SHP77 (cell line): ENCODE measurements at regions not wholly inside any gene's neighbourhood (a gene's known extent, or its start where the extent isn't known, plus 50 kb on each side); places are given as distances from the start of the nearest gene placed in this dataset.

Experiments
- DNase-seq, 2 experiments: peaks; one replicate each; lab custom pipeline; 2025; lab: John Stamatoyannopoulos, UW

DNA sequence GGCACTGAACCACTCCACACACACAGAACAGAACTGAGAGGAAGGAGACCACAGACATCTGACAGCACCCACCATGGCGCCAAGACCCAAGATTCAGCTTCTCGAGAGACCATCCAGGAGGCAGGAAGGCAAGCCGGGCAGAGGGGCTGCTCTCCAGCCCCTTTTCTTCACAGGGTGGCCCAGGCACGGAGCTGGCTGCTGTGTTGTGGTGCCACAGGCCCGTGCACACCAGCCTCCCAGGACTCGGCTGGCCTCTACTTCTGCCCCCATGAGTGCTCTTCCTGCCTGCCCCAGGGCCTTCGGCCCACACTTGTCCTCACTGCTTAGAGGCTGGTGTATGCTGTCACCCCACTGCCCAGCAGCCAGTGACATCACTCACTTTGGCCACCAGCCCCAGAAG, 547.6 kb upstream of the RAB6C start:
- DNase-seq = no peak

DNA sequence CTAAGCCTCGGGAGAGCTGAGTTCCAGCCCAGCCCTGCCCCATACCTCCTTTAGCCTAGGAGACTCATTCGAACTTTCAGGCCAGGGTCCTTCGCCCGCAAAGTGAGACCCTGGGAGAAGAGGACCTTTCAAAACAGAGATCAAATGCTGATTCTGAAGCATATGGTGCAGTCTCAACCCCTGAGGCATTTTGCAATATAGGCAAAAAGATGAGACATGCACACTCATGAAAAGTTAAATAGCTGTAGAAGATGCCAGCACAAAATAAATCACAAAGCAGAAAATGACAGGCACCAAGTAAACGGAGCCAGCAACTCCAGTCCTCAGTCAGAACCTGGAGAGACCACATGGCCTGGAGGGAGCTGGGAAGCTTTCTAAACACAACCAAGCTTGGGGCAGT, 542.7 kb upstream of the RAB6C start:
- DNase-seq = no peak

DNA sequence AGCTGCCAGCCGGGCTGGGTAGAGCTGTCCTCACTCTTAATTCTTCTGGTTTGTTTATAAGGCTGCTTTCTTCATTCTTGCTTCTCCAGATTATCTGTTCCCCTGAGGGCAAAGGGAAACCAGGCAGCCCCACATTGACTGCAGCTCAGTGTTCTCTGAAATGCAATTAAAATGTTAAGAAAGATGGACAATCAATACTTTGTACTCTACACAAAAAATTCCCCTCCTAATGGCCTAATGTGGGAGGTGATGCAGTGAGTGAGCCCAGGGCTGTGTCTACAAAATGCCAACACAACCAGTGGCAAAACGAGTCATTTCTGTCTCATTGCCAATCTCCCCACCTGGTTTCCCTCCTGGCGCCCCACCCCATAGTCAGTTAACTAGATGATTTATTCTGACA, 541.7 kb upstream of the RAB6C start:
- DNase-seq = no peak

DNA sequence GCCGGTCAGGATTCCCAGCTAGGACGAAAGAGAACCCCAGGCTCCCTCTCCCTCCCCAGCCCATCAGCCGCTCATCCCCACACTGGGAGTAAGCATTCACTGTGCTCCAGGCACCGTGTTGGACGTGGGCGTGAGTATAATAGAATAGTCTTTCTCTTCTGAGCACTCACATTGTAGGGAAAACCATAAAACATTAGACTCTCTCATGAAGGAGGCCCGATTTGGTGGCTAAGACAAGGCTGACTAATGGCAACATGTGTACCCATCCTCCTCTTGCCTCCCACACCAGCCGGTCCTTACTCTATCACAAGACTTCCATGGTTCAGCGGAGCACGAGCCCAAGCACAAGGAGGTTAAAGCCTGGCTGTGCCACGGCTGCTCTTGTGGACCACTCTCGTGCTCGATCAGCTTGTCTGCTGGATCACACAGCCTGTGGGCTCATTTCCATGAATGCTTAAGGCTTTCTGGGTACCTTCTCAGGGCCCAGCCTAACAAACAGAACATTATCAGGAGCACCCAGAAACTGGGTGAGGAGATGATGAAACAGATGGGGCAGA, 540.9 kb upstream of the RAB6C start:
- no peak for DNase-seq

DNA sequence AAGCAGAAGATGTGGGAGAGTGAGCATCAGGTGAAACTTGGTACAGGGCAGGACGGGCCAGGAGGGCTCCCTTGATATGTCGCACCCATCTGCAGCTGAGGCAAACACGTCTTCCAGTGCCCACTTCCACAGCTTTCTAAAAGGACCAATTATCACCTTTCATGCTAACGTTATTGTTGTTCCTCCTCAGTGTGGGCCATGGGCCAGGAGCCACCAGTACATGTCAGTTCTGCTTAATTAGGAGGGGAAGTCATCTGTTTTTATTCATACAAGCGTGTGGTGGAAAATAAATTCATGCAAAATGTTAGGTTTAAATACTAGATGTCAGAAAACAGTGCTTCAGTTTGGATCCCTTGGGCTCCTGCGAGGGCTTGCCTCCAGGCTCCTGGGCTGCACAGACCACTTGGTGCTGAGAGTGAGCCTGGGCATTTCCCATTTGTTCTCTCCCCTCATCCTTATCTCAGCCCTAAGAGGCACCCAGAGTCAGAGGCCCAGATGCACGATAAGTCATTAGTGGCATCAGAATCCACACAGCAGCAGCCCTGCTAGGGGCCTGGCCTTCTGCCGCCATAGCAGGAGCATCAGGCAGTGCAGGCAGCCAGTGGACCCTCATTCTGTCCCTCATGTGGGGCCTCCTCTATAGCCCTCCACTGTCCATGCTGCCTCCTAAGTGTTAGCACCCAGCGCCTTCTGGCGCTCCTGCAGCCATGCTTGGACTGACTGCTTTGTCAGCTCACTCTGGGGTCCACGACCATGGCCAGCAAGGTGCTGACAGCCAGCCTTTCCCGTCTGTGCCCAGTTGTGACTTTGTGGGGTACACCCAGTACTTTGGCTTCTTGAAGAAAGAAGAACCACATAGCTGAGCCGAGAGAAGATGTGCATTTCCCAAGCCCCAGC, 539.8 kb upstream of the RAB6C start:
- no peak for DNase-seq

DNA sequence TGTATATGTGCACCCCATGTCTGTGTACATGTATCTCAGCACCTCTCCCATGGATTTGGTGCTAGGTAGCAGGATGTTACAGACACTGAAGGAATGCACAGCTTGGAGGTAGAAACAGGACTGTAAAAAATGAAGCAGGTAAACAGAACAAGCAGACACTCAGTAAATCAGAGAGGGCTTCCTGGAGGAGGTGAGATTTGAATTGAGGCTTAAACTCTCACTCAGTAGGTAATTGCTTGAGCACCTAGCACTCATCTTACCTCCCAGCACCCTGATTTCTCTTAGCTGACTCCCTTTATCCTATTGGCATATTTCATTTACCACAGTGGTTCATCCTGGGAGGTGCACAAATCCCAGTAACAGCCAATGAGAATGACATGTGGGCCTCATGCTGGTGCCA, 537.9 kb upstream of the RAB6C start:
- no peak for DNase-seq

DNA sequence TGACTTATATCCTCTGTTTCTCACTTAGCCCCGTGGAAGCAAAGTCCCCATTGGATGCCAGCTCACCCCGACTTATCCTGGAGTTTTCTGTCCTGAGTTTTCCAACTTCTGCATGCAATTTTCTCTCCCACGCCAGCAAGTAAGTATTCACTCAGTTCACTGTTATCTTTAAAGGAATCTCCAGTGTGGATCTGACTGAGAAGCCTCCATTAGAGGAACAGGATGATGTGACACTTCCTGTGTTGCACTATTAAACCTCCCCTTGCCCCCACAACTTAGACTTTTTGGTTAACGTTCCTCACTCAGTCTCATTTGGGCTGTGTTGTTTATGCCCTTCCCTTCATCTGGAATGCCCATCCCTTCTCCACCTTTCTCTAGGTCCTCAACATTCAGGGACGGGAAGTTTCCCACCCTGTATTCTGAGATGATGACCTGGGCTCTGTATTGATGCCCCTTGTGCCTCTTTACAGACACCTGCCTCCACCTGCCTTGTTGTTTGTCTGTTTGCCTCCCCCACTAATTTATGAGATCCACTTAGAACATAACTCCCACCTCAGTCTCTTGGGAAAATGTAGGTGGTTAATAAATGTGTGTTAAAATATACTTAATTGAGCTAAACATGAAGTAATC, 536.1 kb upstream of the RAB6C start:
- DNase-seq = no peak

DNA sequence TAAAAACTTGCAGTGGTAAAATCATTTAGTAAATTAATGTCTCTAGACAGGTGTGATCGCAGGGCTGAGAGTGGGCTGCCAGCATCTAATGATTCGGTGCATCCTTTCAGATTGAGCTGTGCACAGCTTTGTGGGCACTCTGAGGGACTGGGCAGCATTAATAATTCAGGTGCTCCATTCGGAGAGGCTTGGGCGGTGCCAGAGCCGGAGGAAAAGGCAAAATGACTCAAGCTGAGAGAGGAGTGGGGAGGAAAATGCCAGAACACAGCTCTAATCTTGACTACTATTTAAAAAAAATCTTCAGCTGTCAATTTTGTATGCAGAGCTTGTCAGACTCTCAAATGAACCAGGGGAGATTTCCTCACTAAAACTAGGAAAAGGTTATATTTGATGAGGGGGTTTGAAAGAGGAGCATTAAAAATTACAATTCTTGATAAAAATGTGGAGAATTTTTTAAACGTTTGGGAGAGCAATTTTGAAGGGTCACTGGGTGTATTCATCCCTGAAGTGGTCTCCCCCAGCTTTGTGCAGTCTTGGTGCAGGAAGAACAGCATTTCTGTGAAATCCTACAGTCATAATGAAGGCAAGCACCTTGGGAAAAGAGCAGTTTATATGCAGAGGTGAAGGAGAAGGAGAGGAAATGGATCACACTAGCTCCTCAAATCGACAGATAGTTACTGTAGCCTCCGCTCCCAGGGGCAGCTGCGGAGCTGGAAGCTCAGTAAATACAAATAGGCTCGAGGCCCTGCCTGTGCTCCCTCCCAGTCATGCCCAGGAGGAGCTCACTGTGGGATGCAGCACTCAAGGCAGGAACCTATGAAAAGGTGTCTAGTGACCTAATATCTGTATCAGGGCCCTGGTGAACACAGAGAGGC, 535.4 kb upstream of the RAB6C start:
- no peak for DNase-seq

DNA sequence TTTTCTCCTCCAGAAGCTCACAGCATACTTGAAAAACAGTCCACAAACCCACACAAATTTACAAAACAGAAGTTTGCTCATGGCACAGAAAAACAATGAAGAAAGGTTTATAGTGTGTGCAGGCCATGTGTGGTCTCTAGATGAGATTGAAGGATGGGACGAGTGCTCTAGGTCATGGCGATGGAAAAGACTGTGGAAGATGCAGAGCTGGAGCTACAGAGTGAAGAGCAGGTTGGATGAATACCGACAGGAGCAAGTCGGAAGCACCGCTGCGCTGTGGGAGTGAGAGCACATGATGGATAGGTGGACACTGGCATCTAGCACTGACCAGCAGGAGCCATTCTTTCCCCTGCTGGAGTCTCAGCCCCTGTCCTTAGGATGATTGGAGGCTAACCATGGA, 534.7 kb upstream of the RAB6C start:
- DNase-seq = no peak

DNA sequence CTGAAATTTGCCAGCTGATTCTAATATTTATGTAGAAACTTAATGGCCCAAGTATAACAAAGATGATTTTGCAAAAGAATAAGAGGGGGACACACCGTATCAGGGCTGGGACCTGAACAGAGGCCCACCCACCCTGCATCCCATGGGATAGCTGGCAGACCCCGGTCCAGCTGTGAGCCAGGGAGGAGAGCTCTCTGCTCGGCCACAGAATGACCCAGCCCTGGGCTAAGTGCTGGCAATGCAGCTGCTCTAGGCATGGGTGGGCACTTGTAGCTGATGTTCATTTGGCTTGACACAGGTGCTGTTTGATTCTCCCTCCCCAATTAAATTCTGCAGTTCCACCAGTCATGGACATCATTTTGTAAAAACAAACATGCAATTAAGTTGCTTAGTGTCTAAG, 522.8 kb upstream of the RAB6C start:
- DNase-seq = no peak

DNA sequence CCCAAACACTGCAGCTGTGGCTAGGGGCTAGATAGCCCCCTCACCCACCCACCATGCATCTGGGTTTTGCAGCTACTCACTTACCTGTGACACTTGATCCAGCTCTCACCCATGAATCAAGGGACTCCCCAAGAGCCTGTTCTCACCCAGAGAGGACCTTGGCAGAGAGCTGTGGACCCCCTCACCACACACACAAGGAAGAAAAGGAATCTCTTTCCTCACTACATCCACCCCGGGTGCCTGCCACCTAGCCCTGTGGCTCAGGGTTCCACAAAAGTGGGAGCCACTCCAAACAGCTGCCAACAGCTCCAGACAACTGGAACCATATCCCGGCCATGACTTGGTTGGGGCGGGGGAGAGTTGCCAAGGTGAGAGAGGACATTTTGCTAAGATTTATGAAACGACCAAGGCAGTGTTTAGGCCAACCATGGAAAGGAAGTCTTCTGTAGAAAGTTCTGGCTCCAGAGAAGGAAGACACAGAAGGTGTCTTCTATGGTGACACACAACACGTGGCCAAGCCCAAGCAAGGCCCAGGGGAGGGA, 522.1 kb upstream of the RAB6C start:
- DNase-seq = no peak

DNA sequence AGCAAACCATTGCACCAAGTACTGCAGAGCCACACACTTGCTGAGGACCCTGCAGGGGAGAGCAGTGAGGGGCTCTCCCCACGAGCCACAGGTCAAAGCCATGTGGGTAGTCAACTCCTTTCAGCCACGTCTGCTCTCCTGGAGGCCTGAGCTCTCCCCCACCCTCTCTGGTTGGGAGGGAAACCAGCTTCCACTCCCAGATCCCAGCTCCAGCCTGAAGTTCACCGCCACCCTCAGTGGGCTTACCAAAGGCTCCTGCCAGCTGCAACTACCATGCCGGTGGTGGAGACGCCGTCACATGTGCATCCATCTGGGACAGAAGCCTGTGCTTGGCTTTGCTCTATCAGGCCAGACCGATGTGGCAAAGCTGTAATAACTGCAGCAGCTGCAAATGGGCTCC, 521.5 kb upstream of the RAB6C start:
- no peak for DNase-seq

DNA sequence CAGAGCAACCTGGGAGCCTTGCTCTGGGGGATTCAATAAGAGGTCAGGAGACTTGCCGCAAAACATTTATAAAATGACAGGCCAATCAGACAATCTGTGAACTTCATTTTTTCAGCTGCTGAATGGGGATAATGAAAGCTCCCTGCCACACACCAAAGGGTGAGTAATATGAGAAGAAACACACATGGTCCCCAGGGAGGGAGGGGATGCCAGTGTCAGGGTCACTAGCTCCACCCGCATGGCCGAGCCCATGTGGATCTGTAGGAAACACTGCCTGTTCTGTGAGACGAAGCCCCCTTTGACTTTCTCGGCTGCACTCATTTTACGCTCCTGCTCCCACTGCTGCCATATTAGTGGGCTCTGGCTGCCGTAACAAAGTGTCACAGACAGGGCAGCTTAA, 521.0 kb upstream of the RAB6C start:
- DNase-seq = no peak

DNA sequence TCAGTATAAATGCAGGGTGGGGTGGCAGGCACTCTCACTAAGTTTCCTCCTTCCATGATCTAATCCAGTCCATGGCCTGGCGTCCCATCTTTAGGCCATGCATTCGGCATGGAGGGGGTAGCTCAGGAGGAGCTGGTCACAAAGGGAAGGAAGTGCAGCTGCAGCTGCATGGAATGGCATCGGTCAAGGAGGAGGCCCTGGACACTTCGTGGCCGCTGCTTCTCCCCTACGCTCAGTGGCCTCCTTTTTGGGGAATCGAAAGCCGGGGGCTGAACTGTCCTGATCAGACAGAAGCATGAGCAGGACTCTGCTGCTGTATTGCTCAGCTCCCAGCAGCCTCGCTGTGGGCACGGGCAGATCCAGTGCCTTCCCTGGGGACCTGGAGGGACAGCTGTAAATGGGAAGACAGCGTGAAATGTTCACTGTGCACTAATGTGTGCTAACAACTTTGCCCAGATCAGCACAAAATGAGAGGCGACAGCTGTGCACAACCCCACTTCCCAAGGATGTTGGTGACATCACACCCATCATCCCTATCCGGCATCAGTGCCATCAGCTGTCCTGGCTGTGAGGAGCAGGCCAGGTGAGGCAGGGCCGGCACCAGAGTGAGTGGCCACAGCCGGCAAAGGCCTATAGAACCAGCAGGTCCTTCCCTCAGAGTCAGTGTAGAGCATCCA, 520.1 kb upstream of the RAB6C start:
- DNase-seq = no peak

DNA sequence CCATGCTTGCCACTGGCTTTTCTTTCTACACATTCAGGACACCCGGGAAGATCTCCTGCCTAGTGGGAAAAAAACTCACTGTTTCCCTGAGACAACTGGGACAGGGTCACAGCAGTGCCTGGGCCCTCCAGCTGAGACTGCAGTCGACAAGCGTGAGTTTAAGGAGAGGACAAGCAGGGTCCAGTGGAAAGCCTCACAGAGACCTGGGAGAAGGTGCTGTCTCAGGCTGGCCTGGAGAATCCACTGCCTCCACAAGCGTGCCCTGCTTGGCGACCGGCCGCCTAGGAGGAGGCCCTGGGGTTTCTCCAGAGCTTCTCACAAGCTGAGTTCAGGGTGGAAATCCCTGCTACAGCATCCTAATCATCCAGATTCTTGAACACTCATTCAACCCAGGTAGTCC, 519.6 kb upstream of the RAB6C start:
- DNase-seq = no peak

DNA sequence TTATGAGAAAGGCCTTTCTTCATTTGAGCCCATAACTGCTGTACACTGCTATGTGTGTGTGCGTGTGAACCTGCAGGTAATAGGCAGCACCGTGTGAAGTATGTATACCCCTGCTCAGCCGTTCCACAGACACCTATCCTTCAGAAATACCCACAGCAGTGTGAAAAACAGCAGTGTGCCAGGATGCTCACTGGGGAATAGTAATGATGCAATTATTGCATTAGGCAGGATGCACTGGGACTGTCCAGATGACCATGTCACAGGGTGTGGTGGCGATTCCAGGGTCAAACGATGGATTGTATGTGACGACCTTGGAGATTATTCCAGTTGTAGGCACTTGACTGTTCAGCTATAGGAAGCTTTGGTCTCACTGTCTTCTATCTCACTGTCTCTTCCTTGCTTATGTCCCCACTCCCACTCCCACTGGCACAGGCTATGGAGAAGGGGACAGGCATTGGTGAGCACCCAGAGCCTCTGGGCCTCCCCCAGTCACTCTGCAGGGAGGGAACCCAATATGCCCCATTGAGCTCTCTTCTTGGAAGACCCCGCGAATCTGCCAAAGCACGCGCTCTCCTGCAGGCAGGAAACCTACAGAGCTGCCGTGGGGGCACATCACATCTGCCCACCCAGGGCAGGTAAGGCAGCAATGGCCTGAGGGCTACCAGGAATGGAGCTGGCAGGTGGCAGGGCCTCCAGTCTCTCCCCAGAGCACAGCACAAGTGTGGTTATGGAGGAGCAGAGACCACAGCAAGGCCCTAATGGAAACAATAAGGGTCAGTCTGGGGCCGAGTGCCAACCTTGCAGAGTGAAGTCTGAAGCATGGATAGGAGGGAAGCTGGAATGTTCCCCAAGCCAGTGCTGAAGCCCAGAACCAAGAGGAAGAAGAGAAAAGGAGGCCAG, 518.9 kb upstream of the RAB6C start:
- no peak for DNase-seq

DNA sequence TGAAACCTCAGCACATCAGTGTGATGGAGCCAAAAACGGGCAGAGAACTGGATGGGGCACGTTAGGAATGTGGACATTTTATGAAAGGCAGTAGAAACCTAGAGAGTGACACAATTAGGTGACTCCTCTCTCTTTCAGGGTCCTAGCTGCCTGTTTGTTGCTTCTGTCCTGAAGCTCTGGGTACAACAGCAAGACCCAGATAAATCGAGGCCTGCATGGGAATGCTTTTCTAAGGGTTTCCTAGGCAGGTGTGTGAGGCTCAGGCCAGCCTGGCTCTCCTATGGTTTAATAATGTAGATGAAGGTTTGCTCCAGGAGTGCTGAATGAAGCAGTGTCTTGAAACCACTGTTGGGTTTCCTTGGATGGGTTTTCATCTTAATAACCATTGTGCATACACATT, 517.1 kb upstream of the RAB6C start:
- no peak for DNase-seq

DNA sequence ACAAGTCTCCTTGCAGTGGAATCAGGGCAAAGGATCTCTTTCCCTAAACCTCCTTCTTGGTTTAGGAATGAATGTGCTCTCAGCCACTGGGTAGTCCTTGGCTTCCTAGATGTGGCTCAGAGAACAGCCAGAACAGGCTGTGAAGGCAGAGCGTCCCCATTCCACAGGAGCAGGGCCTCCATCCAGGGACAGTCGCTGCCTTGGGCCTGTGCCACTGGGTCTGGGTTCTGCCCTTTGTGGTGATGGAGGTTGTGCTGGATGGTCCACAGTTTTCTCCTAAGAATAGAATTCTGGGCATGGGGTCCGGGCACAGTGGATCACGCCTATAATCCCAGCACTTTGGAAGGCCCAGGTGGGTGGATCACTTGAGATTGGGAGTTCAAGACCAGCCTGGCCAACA, 516.5 kb upstream of the RAB6C start:
- no peak for DNase-seq

DNA sequence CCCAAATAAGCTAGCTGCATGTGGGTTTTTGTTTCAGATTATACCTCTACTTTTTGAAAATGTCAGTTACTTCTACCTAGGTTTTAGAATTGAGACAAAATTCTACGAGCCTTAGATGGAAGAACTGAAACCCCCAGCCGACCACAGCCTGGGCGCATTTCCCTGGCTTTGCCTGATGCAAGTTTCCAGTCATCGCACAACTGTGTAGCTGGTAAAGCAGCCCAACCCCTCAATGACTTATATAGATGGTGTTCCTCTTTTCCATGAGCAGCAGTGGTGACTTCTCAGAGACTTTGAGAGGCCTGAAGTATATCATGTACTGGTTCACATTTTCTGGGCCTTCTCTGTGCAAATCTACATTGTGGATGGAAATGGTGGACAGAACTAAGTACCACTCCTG, 515.4 kb upstream of the RAB6C start:
- no peak for DNase-seq

DNA sequence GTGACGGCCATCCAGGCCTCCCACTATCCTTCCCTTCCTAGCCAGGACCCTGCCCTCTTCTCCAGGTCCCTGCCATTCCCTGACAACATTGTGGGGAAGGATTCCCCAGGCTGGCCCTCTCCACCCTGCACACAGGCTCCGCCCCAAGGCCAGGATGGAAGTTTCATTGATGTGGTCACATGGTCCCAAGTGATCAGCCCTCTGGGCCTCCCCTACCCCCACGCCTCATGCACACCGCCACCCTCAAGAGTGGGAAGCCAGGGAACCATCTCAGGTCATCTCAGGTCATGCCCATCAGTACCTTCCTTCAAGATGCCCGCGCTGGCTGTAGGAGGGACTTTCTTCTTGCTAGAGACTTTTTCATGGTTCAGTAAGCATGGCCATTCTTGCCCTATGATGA, 514.8 kb upstream of the RAB6C start:
- no peak for DNase-seq

DNA sequence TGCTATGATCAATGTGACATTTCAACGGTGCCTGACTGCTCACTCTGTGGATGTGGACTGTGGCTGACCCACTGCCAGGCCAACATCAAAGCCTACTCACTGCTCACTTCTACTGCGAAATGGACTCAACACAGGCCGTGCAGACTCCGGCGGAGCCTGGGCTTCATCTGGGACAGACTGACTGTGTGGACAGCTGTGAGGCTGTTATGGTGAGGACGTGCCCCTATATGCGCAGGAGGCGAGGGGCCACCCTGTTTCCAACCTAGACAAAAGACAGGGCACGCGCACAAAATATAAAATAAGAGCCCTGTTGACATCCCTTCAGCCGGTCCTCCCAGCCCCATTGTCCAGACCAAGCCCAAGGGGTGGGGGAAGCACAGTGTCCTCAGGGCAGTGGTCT, 514.4 kb upstream of the RAB6C start:
- DNase-seq = no peak
